HCT116 (cell line): ENCODE measurements at regions not wholly inside any gene's neighbourhood (a gene's known extent, or its start where the extent isn't known, plus 50 kb on each side); places are given as distances from the start of the nearest gene placed in this dataset.

Experiments
- ATAC-seq: fragments of 200-7000 bp; cut with Tn5 transposase; 2 replicates; pipeline ENCODE4 v1.9.1; 2020; ENCODE audit warnings: mild to moderate bottlenecking, moderate library complexity
- BruUV-seq: library from RNA; stranded (reverse); fragments of 400-500 nt; replicated peaks from 2 replicates; lab custom pipeline; 2021; lab: Mats Ljungman, UMichigan
- CTCF ChIA-PET: fragments of 300-600 bp; sonication (Branson Sonifier 250); formaldehyde crosslinking; loops from one replicate; lab custom pipeline; 2021; ENCODE audit warnings: antibody characterized with exemption; lab: Charles Lee
- POLR2A ChIA-PET: fragments of 300-600, 350-600 bp; sonication (Branson Sonifier 250); formaldehyde crosslinking; loops from one replicate; lab custom pipeline; 2021; ENCODE audit warnings: antibody characterized with exemption; lab: Charles Lee
- RAD21 ChIA-PET, 2 experiments: fragments of 300-600 bp; sonication (Branson Sonifier 250); formaldehyde crosslinking; loops; one replicate each; lab custom pipeline; 2023; ENCODE audit warnings: low total read pairs in 2 of 2; ENCODE audit not compliant: uncharacterized antibody in 2 of 2, unreplicated experiment in 2 of 2, low non-redundant PET in 1 of 2; lab: Charles Lee
- DNase-seq: peaks from one replicate; pipeline ENCODE4 v3.0.0-alpha.2; 2010; ENCODE audit warnings: low read depth, low spot score
- H2AFZ ChIP-seq: fragments of 200-600 bp; shearing (Covaris generic), sonication (generic); 2 replicates; pipeline ENCODE4 v1.6.1; 2017; ENCODE audit warnings: low read depth, mixed run types, mixed read lengths, antibody characterized with exemption, low read length; ENCODE audit not compliant: poor library complexity, severe bottlenecking
- H3K27ac ChIP-seq: 2 replicates; pipeline ENCODE4 v1.5.1; 2012; ENCODE audit warnings: low read depth, low read length
- H3K27me3 ChIP-seq: fragments of 200-600 bp; sonication (generic); 2 replicates; pipeline ENCODE4 v1.6.1; 2016; ENCODE audit warnings: mixed run types, low read length, mixed read lengths; ENCODE audit not compliant: insufficient read depth
- H3K36me3 ChIP-seq, 2 experiments: fragments of 200-500 bp in 1 of 2; fragments of 200-600 bp in 1 of 2; sonication (Bioruptor generic) in 1 of 2; sonication (generic) in 1 of 2; 2 replicates each; pipeline versions ENCODE4 v1.5.1 to v1.6.1; 2014 to 2016; ENCODE audit warnings: low read length in 2 of 2, inconsistent platforms in 1 of 2, mixed read lengths in 1 of 2, mixed run types in 1 of 2; ENCODE audit not compliant: insufficient read depth in 2 of 2, control insufficient read depth in 1 of 2
- H3K4me1 ChIP-seq, 2 experiments: fragments of 200-600 bp in 1 of 2; sonication (generic) in 1 of 2; 2 replicates each; pipeline versions ENCODE4 v1.5.1 to v1.6.1; 2012 to 2017; ENCODE audit warnings: low read length in 2 of 2, inconsistent platforms in 1 of 2, mild to moderate bottlenecking in 1 of 2, mixed read lengths in 1 of 2, mixed run types in 1 of 2, moderate library complexity in 1 of 2; ENCODE audit not compliant: insufficient read depth in 2 of 2, control insufficient read depth in 1 of 2
- H3K4me2 ChIP-seq: fragments of 200-600 bp; sonication (generic); 2 replicates; pipeline ENCODE4 v1.6.1; 2017; ENCODE audit warnings: mixed run types, low read length, mixed read lengths
- H3K4me3 ChIP-seq, 2 experiments: fragments of 200-600 bp in 1 of 2; sonication (generic) in 1 of 2; replicated peaks in 1 of 2; 2 replicates each; pipeline ENCODE4 v1.5.1; 2011 to 2016; ENCODE audit warnings: low read length in 2 of 2, control low read depth in 1 of 2, low read depth in 1 of 2, mild to moderate bottlenecking in 1 of 2, mixed read lengths in 1 of 2, mixed run types in 1 of 2
- H3K79me2 ChIP-seq: fragments of 200-600 bp; sonication (generic); 2 replicates; pipeline ENCODE4 v1.6.1; 2017; ENCODE audit warnings: mild to moderate bottlenecking, mixed run types, low read length, moderate library complexity, mixed read lengths; ENCODE audit not compliant: insufficient read depth
- H3K9ac ChIP-seq: fragments of 200-600 bp; sonication (generic); 2 replicates; pipeline ENCODE4 v1.6.1; 2016; ENCODE audit warnings: low read length, mixed read lengths
- H3K9me2 ChIP-seq: fragments of 200-600 bp; sonication (generic), shearing (Covaris generic); 2 replicates; pipeline ENCODE4 v1.6.1; 2017; ENCODE audit warnings: mixed run types, mild to moderate bottlenecking, moderate library complexity; ENCODE audit not compliant: insufficient read depth
- H3K9me3 ChIP-seq, 2 experiments: fragments of 200-500 bp in 1 of 2; fragments of 200-600 bp in 1 of 2; sonication (Bioruptor generic) in 1 of 2; sonication (generic) in 1 of 2; 2 replicates each; pipeline ENCODE4 v1.6.1; 2014 to 2017; ENCODE audit warnings: low read length in 2 of 2, mixed read lengths in 2 of 2, inconsistent platforms in 1 of 2, low read depth in 1 of 2, mild to moderate bottlenecking in 1 of 2, mixed run types in 1 of 2, moderate library complexity in 1 of 2; ENCODE audit not compliant: control insufficient read depth in 1 of 2, insufficient read depth in 1 of 2
- H4K20me1 ChIP-seq: fragments of 200-600 bp; sonication (generic), shearing (Covaris generic); 2 replicates; pipeline ENCODE4 v1.6.1; 2017; ENCODE audit warnings: mixed run types, mild to moderate bottlenecking, moderate library complexity; ENCODE audit not compliant: insufficient read depth
- CBX3 ChIP-seq: IDR thresholded peaks from 2 replicates; pipeline ENCODE4 v1.6.1; 2012; ENCODE audit warnings: low read depth
- CEBPB ChIP-seq: IDR thresholded peaks from 2 replicates; pipeline ENCODE4 v1.6.1; 2012; ENCODE audit warnings: low read depth
- ELF1 ChIP-seq: IDR thresholded peaks from 2 replicates; pipeline ENCODE4 v1.6.1; 2012; ENCODE audit warnings: low read depth, borderline replicate concordance
- FOSL1 ChIP-seq: IDR thresholded peaks from 2 replicates; pipeline ENCODE4 v1.6.1; 2012; ENCODE audit warnings: low read depth
- JUND ChIP-seq: IDR thresholded peaks from 2 replicates; pipeline ENCODE4 v1.6.1; 2012
- POLR2A ChIP-seq: IDR thresholded peaks from 2 replicates; pipeline ENCODE4 v1.7.0; 2011; ENCODE audit warnings: borderline replicate concordance; ENCODE audit not compliant: insufficient read depth, insufficient read length; ENCODE audit errors: extremely low read depth
- SIN3A ChIP-seq: IDR thresholded peaks from 2 replicates; pipeline ENCODE4 v1.6.1; 2012; ENCODE audit warnings: low read depth
- SP1 ChIP-seq: IDR thresholded peaks from 2 replicates; pipeline ENCODE4 v1.6.1; 2012; ENCODE audit warnings: low read depth
- SRF ChIP-seq: IDR thresholded peaks from 2 replicates; pipeline ENCODE4 v1.6.1; 2012; ENCODE audit warnings: low read depth
- TCF7L2 ChIP-seq: IDR thresholded peaks from 2 replicates; pipeline ENCODE4 v1.7.0; 2011; ENCODE audit warnings: borderline replicate concordance, inconsistent platforms; ENCODE audit not compliant: insufficient read depth, insufficient read length; ENCODE audit errors: extremely low read depth
- YY1 ChIP-seq: IDR thresholded peaks from 2 replicates; pipeline ENCODE4 v1.6.1; 2011; ENCODE audit warnings: low read length, low read depth, moderate library complexity, mild to moderate bottlenecking; ENCODE audit not compliant: insufficient replicate concordance; ENCODE audit errors: extremely low read depth
- ZNF274 ChIP-seq: fragments of 200-500 bp; sonication (Bioruptor generic); IDR thresholded peaks from 2 replicates; pipeline ENCODE4 v1.6.1; 2014; ENCODE audit warnings: mild to moderate bottlenecking, low read depth, low read length, inconsistent platforms
- intact Hi-C: fragments of 100-400 bp; cut with micrococcal nuclease; formaldehyde crosslinking; loops from 2 replicates; pipeline ENCODE4 v1.10.0; 2022
- TF ChIP-seq, protein P1 (sequence below), 3 experiments: fragments of 200-600 bp in 1 of 3; sonication (generic) in 1 of 3; IDR thresholded peaks in 2 of 3; conservative IDR thresholded peaks in 1 of 3; 2 replicates each; pipeline ENCODE4 v1.5.1; 2012 to 2017; ENCODE audit warnings: low read depth in 2 of 3, low read length in 2 of 3, antibody characterized with exemption in 1 of 3, borderline replicate concordance in 1 of 3, control low read depth in 1 of 3, mild to moderate bottlenecking in 1 of 3, mixed read lengths in 1 of 3, mixed run types in 1 of 3, moderate library complexity in 1 of 3; ENCODE audit not compliant: insufficient read depth in 1 of 3
- TF ChIP-seq, protein P2 (sequence below): IDR thresholded peaks from 2 replicates; pipeline ENCODE4 v1.6.1; 2011; ENCODE audit warnings: mild to moderate bottlenecking, low read length, moderate library complexity; ENCODE audit not compliant: insufficient replicate concordance; ENCODE audit errors: extremely low read depth
- TF ChIP-seq, protein P3 (sequence below): IDR thresholded peaks from 2 replicates; pipeline ENCODE4 v1.6.1; 2012
- TF ChIP-seq, protein P4 (sequence below): IDR thresholded peaks from 2 replicates; pipeline ENCODE4 v1.6.1; 2012

DNA sequence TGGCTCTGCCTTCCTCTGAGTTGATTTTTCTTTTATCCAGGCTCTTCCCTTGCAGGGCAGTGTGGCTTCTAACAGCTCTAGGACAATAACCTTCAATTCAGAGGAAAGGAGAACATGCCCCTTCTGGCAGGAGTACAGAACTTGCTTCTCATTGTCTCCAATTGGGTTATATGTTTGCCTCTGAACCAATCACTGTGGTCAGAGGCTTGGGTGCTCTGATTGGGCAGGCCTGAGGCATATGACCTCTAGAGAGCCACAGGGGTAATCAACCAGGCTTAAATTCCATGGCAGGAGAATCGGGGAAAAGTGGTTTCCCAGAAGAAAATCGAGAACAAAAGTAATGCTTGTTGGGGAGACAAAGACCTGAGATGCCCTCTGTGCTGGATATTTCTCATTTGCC, 240.0 kb downstream of the REEP3 start:
- no TSS peak for BruUV-seq
- ChIA-PET CTCF (no interaction called here), RAD21 (no interaction called here), POLR2A (no interaction called here)
- Histone ChIP-seq H3K4me1 (peaks cover 0 to 7% of the 10 kb centered on the region in 2 experiments; a peak in 1 of 4 replicates), H3K27ac (no peak overlapping the region), H4K20me1 (no peaks in the 10 kb centered on the region), H3K4me3 (no peak overlapping the region), H3K9me3 (no peaks in the 10 kb centered on the region), H3K4me2 (no peak overlapping the region), H3K9ac (no peak overlapping the region), H3K27me3 (no peaks in the 10 kb centered on the region), H3K36me3 (no peaks in the 10 kb centered on the region), H3K9me2 (no peaks in the 10 kb centered on the region), H2AFZ (no peak overlapping the region), H3K79me2 (no peaks in the 10 kb centered on the region)
- no peak for TF ChIP-seq ZNF274
- intact Hi-C loops, result no loop called here
- ATAC-seq, result peak; percentile 63
- DNase-seq, result no peak

DNA sequence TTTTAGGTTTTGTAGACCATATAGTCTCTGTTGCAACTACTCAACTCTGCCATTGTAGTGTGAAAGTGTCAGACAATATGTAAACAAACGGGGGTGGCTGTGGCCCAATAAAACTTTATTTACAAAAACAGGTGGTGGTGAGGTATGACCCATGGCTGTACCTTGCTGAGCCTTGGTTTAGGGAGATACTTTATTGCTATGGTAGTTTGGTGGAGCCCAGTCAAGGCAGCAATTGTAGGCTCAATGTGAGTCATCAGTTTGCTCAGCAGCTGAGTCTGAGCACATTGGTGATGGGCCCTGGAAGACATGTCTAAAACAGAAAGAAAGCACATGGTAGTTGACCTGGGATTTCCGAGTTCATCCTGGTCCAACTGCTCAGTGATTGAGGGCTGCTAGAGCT, 242.5 kb downstream of the REEP3 start:
- no peak overlapping the region for H2AFZ ChIP-seq
- ChIA-PET CTCF (interaction anchor here (0.6 kb wide), 1 partner anchor 43 kb away, joined by 3 read pairs; no protein-coding TSS in a partner anchor), POLR2A (no interaction called here), RAD21 (no interaction called here)
- no peak overlapping the region for H3K27ac ChIP-seq
- DNase-seq (no peak), ATAC-seq (no peak)
- H4K20me1 ChIP-seq, result no peaks in the 10 kb centered on the region
- no peaks in the 10 kb centered on the region for H3K9me2 ChIP-seq
- intact Hi-C loops, result no loop called here
- no peak overlapping the region for H3K4me3 ChIP-seq
- no peak overlapping the region for H3K9ac ChIP-seq
- no peaks in the 10 kb centered on the region for H3K9me3 ChIP-seq
- H3K27me3 ChIP-seq, result no peaks in the 10 kb centered on the region
- no peaks in the 10 kb centered on the region for H3K79me2 ChIP-seq
- H3K36me3 ChIP-seq, result no peaks in the 10 kb centered on the region
- no TSS peak for BruUV-seq
- H3K4me2 ChIP-seq, result no peak overlapping the region
- no peaks in the 10 kb centered on the region for H3K4me1 ChIP-seq
- TF ChIP-seq FOSL1 (no peak), SRF (no peak), JUND (no peak), SP1 (no peak), CBX3 (no peak), ELF1 (no peak), SIN3A (no peak), TCF7L2 (no peak), CEBPB (no peak), YY1 (no peak), POLR2A (no peak)
- TF ChIP-seq, protein P1, sequence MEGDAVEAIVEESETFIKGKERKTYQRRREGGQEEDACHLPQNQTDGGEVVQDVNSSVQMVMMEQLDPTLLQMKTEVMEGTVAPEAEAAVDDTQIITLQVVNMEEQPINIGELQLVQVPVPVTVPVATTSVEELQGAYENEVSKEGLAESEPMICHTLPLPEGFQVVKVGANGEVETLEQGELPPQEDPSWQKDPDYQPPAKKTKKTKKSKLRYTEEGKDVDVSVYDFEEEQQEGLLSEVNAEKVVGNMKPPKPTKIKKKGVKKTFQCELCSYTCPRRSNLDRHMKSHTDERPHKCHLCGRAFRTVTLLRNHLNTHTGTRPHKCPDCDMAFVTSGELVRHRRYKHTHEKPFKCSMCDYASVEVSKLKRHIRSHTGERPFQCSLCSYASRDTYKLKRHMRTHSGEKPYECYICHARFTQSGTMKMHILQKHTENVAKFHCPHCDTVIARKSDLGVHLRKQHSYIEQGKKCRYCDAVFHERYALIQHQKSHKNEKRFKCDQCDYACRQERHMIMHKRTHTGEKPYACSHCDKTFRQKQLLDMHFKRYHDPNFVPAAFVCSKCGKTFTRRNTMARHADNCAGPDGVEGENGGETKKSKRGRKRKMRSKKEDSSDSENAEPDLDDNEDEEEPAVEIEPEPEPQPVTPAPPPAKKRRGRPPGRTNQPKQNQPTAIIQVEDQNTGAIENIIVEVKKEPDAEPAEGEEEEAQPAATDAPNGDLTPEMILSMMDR (IDR thresholded peaks at IDR 0.05 in 2 of 3, conservative IDR thresholded peaks at IDR 0.05 in 1 of 3; ENCODE audit: borderline replicate concordance in 1 of 3, insufficient read depth in 1 of 3, low read depth in 2 of 3, low read length in 2 of 3), result no peak
- TF ChIP-seq, protein P2, sequence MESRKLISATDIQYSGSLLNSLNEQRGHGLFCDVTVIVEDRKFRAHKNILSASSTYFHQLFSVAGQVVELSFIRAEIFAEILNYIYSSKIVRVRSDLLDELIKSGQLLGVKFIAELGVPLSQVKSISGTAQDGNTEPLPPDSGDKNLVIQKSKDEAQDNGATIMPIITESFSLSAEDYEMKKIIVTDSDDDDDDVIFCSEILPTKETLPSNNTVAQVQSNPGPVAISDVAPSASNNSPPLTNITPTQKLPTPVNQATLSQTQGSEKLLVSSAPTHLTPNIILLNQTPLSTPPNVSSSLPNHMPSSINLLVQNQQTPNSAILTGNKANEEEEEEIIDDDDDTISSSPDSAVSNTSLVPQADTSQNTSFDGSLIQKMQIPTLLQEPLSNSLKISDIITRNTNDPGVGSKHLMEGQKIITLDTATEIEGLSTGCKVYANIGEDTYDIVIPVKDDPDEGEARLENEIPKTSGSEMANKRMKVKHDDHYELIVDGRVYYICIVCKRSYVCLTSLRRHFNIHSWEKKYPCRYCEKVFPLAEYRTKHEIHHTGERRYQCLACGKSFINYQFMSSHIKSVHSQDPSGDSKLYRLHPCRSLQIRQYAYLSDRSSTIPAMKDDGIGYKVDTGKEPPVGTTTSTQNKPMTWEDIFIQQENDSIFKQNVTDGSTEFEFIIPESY, result no peak
- TF ChIP-seq, protein P3, sequence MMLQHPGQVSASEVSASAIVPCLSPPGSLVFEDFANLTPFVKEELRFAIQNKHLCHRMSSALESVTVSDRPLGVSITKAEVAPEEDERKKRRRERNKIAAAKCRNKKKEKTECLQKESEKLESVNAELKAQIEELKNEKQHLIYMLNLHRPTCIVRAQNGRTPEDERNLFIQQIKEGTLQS, result no peak
- TF ChIP-seq, protein P4, sequence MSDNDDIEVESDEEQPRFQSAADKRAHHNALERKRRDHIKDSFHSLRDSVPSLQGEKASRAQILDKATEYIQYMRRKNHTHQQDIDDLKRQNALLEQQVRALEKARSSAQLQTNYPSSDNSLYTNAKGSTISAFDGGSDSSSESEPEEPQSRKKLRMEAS, result no peak
